Neuronal stem cell (in vitro differentiated cells): ENCODE measurements at regions not wholly inside any gene's neighbourhood (a gene's known extent, or its start where the extent isn't known, plus 50 kb on each side); places are given as distances from the start of the nearest gene placed in this dataset.
A peak's percentile ranks its signal among the peaks of the same experiment; 100 is the strongest.

ENCODE experiments used
- DNase-seq: peaks from one replicate; pipeline ENCODE4 v3.0.0-alpha.2; 2013; ENCODE audit warnings: low spot score
- H2AFZ ChIP-seq: one replicate; pipeline ENCODE4 v1.6.1; 2013; ENCODE audit warnings: mild to moderate bottlenecking, low read length, inconsistent platforms
- H2AK5ac ChIP-seq: 2 replicates; pipeline ENCODE4 v1.6.1; 2013; ENCODE audit warnings: low read depth, mild to moderate bottlenecking, inconsistent platforms, low read length, moderate library complexity, mixed read lengths
- H2BK120ac ChIP-seq: 2 replicates; pipeline ENCODE4 v1.6.1; 2013; ENCODE audit warnings: low read depth, mild to moderate bottlenecking, inconsistent platforms, low read length, moderate library complexity, mixed read lengths
- H2BK12ac ChIP-seq: one replicate; pipeline ENCODE4 v1.6.1; 2013; ENCODE audit warnings: low read length, inconsistent platforms
- H2BK15ac ChIP-seq: 2 replicates; pipeline ENCODE4 v1.6.1; 2013; ENCODE audit warnings: mild to moderate bottlenecking, low read length, inconsistent platforms, mixed read lengths
- H2BK5ac ChIP-seq: one replicate; pipeline ENCODE4 v1.6.1; 2013; ENCODE audit warnings: inconsistent platforms, mild to moderate bottlenecking, low read length, moderate library complexity
- H3K14ac ChIP-seq: one replicate; pipeline ENCODE4 v1.6.1; 2013; ENCODE audit warnings: low read length, inconsistent platforms
- H3K18ac ChIP-seq: 2 replicates; pipeline ENCODE4 v1.6.1; 2013; ENCODE audit warnings: low read length, inconsistent platforms
- H3K23ac ChIP-seq: 2 replicates; pipeline ENCODE4 v1.6.1; 2013; ENCODE audit warnings: low read depth, mild to moderate bottlenecking, mixed read lengths, low read length, inconsistent platforms; ENCODE audit not compliant: poor library complexity
- H3K27ac ChIP-seq: replicated peaks from 3 replicates; pipeline ENCODE4 v1.5.1; 2013; ENCODE audit warnings: low read length, inconsistent platforms
- H3K27me3 ChIP-seq, 3 experiments: 2 replicates each; pipeline ENCODE4 v1.6.1; 2013; ENCODE audit warnings: low read length in 3 of 3, mild to moderate bottlenecking in 2 of 3, inconsistent platforms in 1 of 3, low read depth in 1 of 3, mixed read lengths in 1 of 3, moderate library complexity in 1 of 3; ENCODE audit not compliant: control insufficient read depth in 3 of 3, insufficient read depth in 3 of 3
- H3K36me3 ChIP-seq, 2 donors: replicated peaks in 1 of 2; 2 replicates each; pipeline ENCODE4 v1.6.1; 2013; ENCODE audit warnings: low read length in 2 of 2; ENCODE audit not compliant: control insufficient read depth in 2 of 2, insufficient read depth in 2 of 2
- H3K4ac ChIP-seq: 2 replicates; pipeline ENCODE4 v1.6.1; 2013; ENCODE audit warnings: inconsistent platforms, mild to moderate bottlenecking, low read length, moderate library complexity
- H3K4me1 ChIP-seq, 2 donors: 1 replicate in 1 of 2; 2 replicates in 1 of 2; pipeline ENCODE4 v1.6.1; 2013; ENCODE audit warnings: low read length in 2 of 2, low read depth in 1 of 2; ENCODE audit not compliant: control insufficient read depth in 2 of 2, insufficient read depth in 1 of 2
- H3K4me2 ChIP-seq: one replicate; pipeline ENCODE4 v1.6.1; 2013; ENCODE audit warnings: mild to moderate bottlenecking, low read length, inconsistent platforms; ENCODE audit not compliant: insufficient read depth, poor library complexity, severe bottlenecking
- H3K4me3 ChIP-seq, 2 donors: 2 replicates each; pipeline ENCODE4 v1.5.1; 2013; ENCODE audit warnings: low read length in 2 of 2, mild to moderate bottlenecking in 2 of 2, inconsistent platforms in 1 of 2, moderate library complexity in 1 of 2
- H3K79me1 ChIP-seq: one replicate; pipeline ENCODE4 v1.6.1; 2013; ENCODE audit warnings: low read depth, mild to moderate bottlenecking, inconsistent platforms, low read length, moderate library complexity
- H3K9ac ChIP-seq: one replicate; pipeline ENCODE4 v1.6.1; 2013; ENCODE audit warnings: mild to moderate bottlenecking, low read depth, low read length, inconsistent platforms; ENCODE audit not compliant: poor library complexity
- H3K9me3 ChIP-seq, 2 donors: replicated peaks in 1 of 2; 2 replicates each; pipeline versions ENCODE3 to v1.6.1; 2013; ENCODE audit warnings: low read length in 2 of 2, mild to moderate bottlenecking in 2 of 2, inconsistent platforms in 1 of 2, low read depth in 1 of 2, mixed read lengths in 1 of 2, moderate library complexity in 1 of 2; ENCODE audit not compliant: control insufficient read depth in 2 of 2, insufficient read depth in 1 of 2
- H4K8ac ChIP-seq: one replicate; pipeline ENCODE4 v1.6.1; 2013; ENCODE audit warnings: low read depth, mild to moderate bottlenecking, inconsistent platforms, low read length, moderate library complexity
- H4K91ac ChIP-seq: one replicate; pipeline ENCODE4 v1.6.1; 2013; ENCODE audit warnings: low read length, low read depth, mild to moderate bottlenecking, inconsistent platforms; ENCODE audit not compliant: poor library complexity
- WGBS, 2 donors: extraction: QIAGEN DNeasy Blood & Tissue Kit; methylation state at CpG; one replicate each; pipeline ENCODE4 v1.1.7; 2013; ENCODE audit warnings: missing lambda C conversion rate in 2 of 2, mixed read lengths in 1 of 2; ENCODE audit not compliant: insufficient read length in 2 of 2, insufficient replicate concordance in 1 of 2; ENCODE audit errors: extremely low coverage in 2 of 2; 5-methylcytosine and 5-hydroxymethylcytosine counted together

GRCh38 chr7:136688601-136689000 lies 179.9 kb upstream of the CHRM2 start:
- no peak overlapping the region for H2BK5ac ChIP-seq
- no peaks in the 10 kb centered on the region for H3K79me1 ChIP-seq
- no peaks in the 10 kb centered on the region for H3K27me3 ChIP-seq
- no peaks in the 10 kb centered on the region for H3K36me3 ChIP-seq
- no peak overlapping the region for H2BK12ac ChIP-seq
- H3K4ac ChIP-seq = no peak overlapping the region
- no peaks in the 10 kb centered on the region for H3K9me3 ChIP-seq
- H3K18ac ChIP-seq = no peak overlapping the region
- H3K4me3 ChIP-seq = no peak overlapping the region
- no CpG with 5 or more reads among the region's 2 CpGs for WGBS, 2 donors
- no peaks in the 10 kb centered on the region for H3K4me1 ChIP-seq
- H2AK5ac ChIP-seq = no peak overlapping the region
- H3K9ac ChIP-seq = no peak overlapping the region
- no peak overlapping the region for H4K8ac ChIP-seq
- DNase-seq = no peak
- H3K4me2 ChIP-seq = no peak overlapping the region
- H3K27ac ChIP-seq = no peak overlapping the region
- H4K91ac ChIP-seq = no peak overlapping the region
- no peak overlapping the region for H2BK15ac ChIP-seq
- no peak overlapping the region for H2AFZ ChIP-seq
- H3K23ac ChIP-seq = no peak overlapping the region
- H3K14ac ChIP-seq = no peak overlapping the region
- no peak overlapping the region for H2BK120ac ChIP-seq

GRCh38 chr7:136687693-136688322 lies 180.6 kb upstream of the CHRM2 start:
- Histone ChIP-seq H3K23ac (no peak overlapping the region), H3K9ac (no peak overlapping the region), H2BK15ac (no peak overlapping the region), H2BK120ac (no peak overlapping the region), H2BK5ac (no peak overlapping the region), H2AK5ac (no peak overlapping the region), H3K4me3 (no peak overlapping the region), H3K14ac (no peak overlapping the region), H3K27me3 (no peaks in the 10 kb centered on the region), H3K4me1 (no peaks in the 10 kb centered on the region), H3K36me3 (no peaks in the 10 kb centered on the region), H3K79me1 (no peaks in the 10 kb centered on the region), H4K8ac (no peak overlapping the region), H2AFZ (no peak overlapping the region), H2BK12ac (no peak overlapping the region), H4K91ac (no peak overlapping the region), H3K4ac (no peak overlapping the region), H3K4me2 (no peak overlapping the region), H3K18ac (no peak overlapping the region), H3K27ac (no peak overlapping the region), H3K9me3 (no peaks in the 10 kb centered on the region)
- DNase-seq = peak; percentile 4
- no CpG with 5 or more reads among the region's 2 CpGs for WGBS, 2 donors

- no peak for DNase-seq
Observed at GRCh38 chr7:136685501-136686173, 182.8 kb upstream of the CHRM2 start.

GRCh38 chr7:136677471-136678365 lies 190.7 kb upstream of the CHRM2 start:
- H3K4me2 ChIP-seq = no peak overlapping the region
- H3K27me3 ChIP-seq = no peaks in the 10 kb centered on the region
- H3K9ac ChIP-seq = no peak overlapping the region
- H3K23ac ChIP-seq = no peak overlapping the region
- H3K14ac ChIP-seq = no peak overlapping the region
- H2BK120ac ChIP-seq = no peak overlapping the region
- H2BK5ac ChIP-seq = no peak overlapping the region
- H3K4ac ChIP-seq = no peak overlapping the region
- H3K27ac ChIP-seq = no peak overlapping the region
- H3K18ac ChIP-seq = no peak overlapping the region
- H3K79me1 ChIP-seq = no peaks in the 10 kb centered on the region
- peak overlapping the region; percentile 52 for H4K8ac ChIP-seq
- no peaks in the 10 kb centered on the region for H3K9me3 ChIP-seq
- no peak overlapping the region for H2AK5ac ChIP-seq
- peak overlapping the region; percentile 32 for H2AFZ ChIP-seq
- DNase-seq = no peak
- H3K36me3 ChIP-seq = no peaks in the 10 kb centered on the region
- no peaks in the 10 kb centered on the region for H3K4me1 ChIP-seq
- H2BK12ac ChIP-seq = no peak overlapping the region
- no peak overlapping the region for H2BK15ac ChIP-seq
- no CpG with 5 or more reads among the region's 9 CpGs for WGBS, 2 donors
- no peak overlapping the region for H3K4me3 ChIP-seq
- no peak overlapping the region for H4K91ac ChIP-seq

More at GRCh38 chr7:136685501-136686173, 182.8 kb upstream of the CHRM2 start:
- Histone ChIP-seq H2BK5ac (no peak overlapping the region), H3K4me1 (no peaks in the 10 kb centered on the region), H4K91ac (no peak overlapping the region), H3K9me3 (no peaks in the 10 kb centered on the region), H3K27ac (no peak overlapping the region), H3K4me3 (no peak overlapping the region), H3K18ac (no peak overlapping the region), H2AFZ (no peak overlapping the region), H3K36me3 (no peaks in the 10 kb centered on the region), H2BK12ac (no peak overlapping the region), H3K4ac (no peak overlapping the region), H2AK5ac (no peak overlapping the region), H3K14ac (no peak overlapping the region), H3K9ac (no peak overlapping the region), H3K4me2 (no peak overlapping the region), H2BK120ac (no peak overlapping the region), H2BK15ac (no peak overlapping the region), H3K23ac (no peak overlapping the region), H4K8ac (no peak overlapping the region), H3K79me1 (no peaks in the 10 kb centered on the region), H3K27me3 (no peaks in the 10 kb centered on the region)
- no CpG with 5 or more reads among the region's 7 CpGs for WGBS, 2 donors
